Activated B cell treated with CpG ODN at 0.5 μM for 24 hours (primary cell): ENCODE measurements at regions not wholly inside any gene's neighbourhood (a gene's known extent, or its start where the extent isn't known, plus 50 kb on each side); places are given as distances from the start of the nearest gene placed in this dataset.

ENCODE experiments used
- ATAC-seq: fragments of 200-7000 bp; cut with Tn5 transposase; one replicate; pipeline ENCODE4 v1.10.0; 2021; ENCODE audit warnings: low read depth, mild to moderate bottlenecking, moderate library complexity
- CTCF ChIA-PET: fragments of 350-600 bp; sonication (Branson Sonifier 250); formaldehyde crosslinking; loops from one replicate; lab custom pipeline; 2021; ENCODE audit warnings: antibody characterized with exemption; lab: Charles Lee
- POLR2A ChIA-PET: fragments of 350-600 bp; sonication (Branson Sonifier 250); formaldehyde crosslinking; loops from one replicate; lab custom pipeline; 2021; ENCODE audit warnings: antibody characterized with exemption; lab: Charles Lee
- DNase-seq: peaks from one replicate; pipeline ENCODE4 v3.0.0; 2022
- H3K27ac Mint-ChIP-seq: one replicate; pipeline ENCODE4 v1.8.0; 2020; ENCODE audit warnings: mixed read lengths
- H3K27me3 Mint-ChIP-seq: one replicate; pipeline ENCODE4 v1.8.0; 2021; ENCODE audit warnings: mixed read lengths
- H3K36me3 Mint-ChIP-seq: one replicate; pipeline ENCODE4 v1.8.0; 2021; ENCODE audit warnings: low read depth, mixed read lengths
- H3K4me1 Mint-ChIP-seq: one replicate; pipeline ENCODE4 v1.8.0; 2021; ENCODE audit warnings: mixed read lengths
- H3K4me3 Mint-ChIP-seq: one replicate; pipeline ENCODE4 v1.8.0; 2020; ENCODE audit warnings: mild to moderate bottlenecking, mixed read lengths
- H3K9me3 Mint-ChIP-seq: one replicate; pipeline ENCODE4 v1.8.0; 2020; ENCODE audit warnings: mixed read lengths
- CTCF ChIP-seq: fragments of 200-600 bp; IDR thresholded peaks from one replicate; pipeline ENCODE4 v1.8.0; 2022; ENCODE audit warnings: antibody characterized with exemption, mild to moderate bottlenecking
- intact Hi-C: fragments of 100-400 bp; cut with micrococcal nuclease; formaldehyde crosslinking; loops from one replicate; pipeline ENCODE4 v1.15.1; 2024

GRCh38 chr3:124602980-124603627 is 127.1 kb upstream of the UMPS start:
- Mint-ChIP-seq H3K4me3 (no peak overlapping the region), H3K27me3 (peaks cover 5% of the 10 kb centered on the region), H3K9me3 (no peaks in the 10 kb centered on the region), H3K27ac (no peak overlapping the region), H3K4me1 (no peaks in the 10 kb centered on the region), H3K36me3 (no peaks in the 10 kb centered on the region)
- TF ChIP-seq CTCF = no peak
- intact Hi-C loops = no loop called here
- ChIA-PET CTCF (no interaction called here), POLR2A (no interaction called here)
- ATAC-seq (no peak), DNase-seq (no peak)

GRCh38 chr3:124605781-124606579 is 124.3 kb upstream of the UMPS start:
- H3K4me1 Mint-ChIP-seq = no peaks in the 10 kb centered on the region
- peaks cover 5% of the 10 kb centered on the region for H3K27me3 Mint-ChIP-seq
- ChIA-PET CTCF (no interaction called here), POLR2A (no interaction called here)
- H3K9me3 Mint-ChIP-seq = no peaks in the 10 kb centered on the region
- DNase-seq (no peak), ATAC-seq (no peak)
- no peak overlapping the region for H3K4me3 Mint-ChIP-seq
- intact Hi-C loops = no loop called here
- no peak for TF ChIP-seq CTCF
- no peaks in the 10 kb centered on the region for H3K36me3 Mint-ChIP-seq
- H3K27ac Mint-ChIP-seq = no peak overlapping the region

- DNase-seq (no peak), ATAC-seq (no peak)
- no peak for TF ChIP-seq CTCF
- Mint-ChIP-seq H3K4me1 (no peaks in the 10 kb centered on the region), H3K36me3 (no peaks in the 10 kb centered on the region), H3K27me3 (peaks cover 3% of the 10 kb centered on the region), H3K4me3 (no peak overlapping the region), H3K27ac (no peak overlapping the region), H3K9me3 (no peaks in the 10 kb centered on the region)
- POLR2A ChIA-PET = no interaction called here
- intact Hi-C loops = no loop called here
- CTCF ChIA-PET = no interaction called here
Measured at GRCh38 chr3:124607163-124607562, 123.1 kb upstream of the UMPS start.

GRCh38 chr3:124609402-124609801 is 120.8 kb upstream of the UMPS start:
- H3K27ac Mint-ChIP-seq = no peak overlapping the region
- intact Hi-C loops = no loop called here
- POLR2A ChIA-PET = no interaction called here
- no peak for DNase-seq
- CTCF ChIA-PET = no interaction called here
- H3K36me3 Mint-ChIP-seq = no peaks in the 10 kb centered on the region
- no peaks in the 10 kb centered on the region for H3K27me3 Mint-ChIP-seq
- no peaks in the 10 kb centered on the region for H3K4me1 Mint-ChIP-seq
- no peak for ATAC-seq
- no peak for TF ChIP-seq CTCF
- H3K9me3 Mint-ChIP-seq = no peaks in the 10 kb centered on the region
- no peak overlapping the region for H3K4me3 Mint-ChIP-seq

DNA sequence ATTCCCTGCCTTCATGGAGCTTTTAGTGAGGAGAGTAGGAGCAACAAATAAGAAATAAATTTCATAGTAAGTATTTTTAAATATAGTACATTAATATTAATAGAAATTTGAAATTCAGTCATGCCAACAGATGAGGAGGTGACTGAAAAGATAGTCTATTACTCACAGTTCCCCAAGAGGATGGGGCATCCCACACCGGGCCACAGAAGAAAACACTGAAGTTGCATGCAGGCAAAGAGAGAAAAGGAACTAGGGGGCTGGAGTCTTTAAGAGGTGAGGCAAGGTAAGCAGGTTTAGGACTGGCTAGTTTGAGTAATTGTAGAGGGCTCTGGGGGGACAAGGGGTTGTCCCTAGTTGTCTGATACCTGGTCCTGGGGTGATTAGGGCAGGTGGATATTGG is 120.1 kb upstream of the UMPS start:
- intact Hi-C loops = no loop called here
- Mint-ChIP-seq H3K4me1 (no peaks in the 10 kb centered on the region), H3K27me3 (no peaks in the 10 kb centered on the region), H3K4me3 (no peak overlapping the region), H3K9me3 (no peaks in the 10 kb centered on the region), H3K27ac (no peak overlapping the region), H3K36me3 (no peaks in the 10 kb centered on the region)
- POLR2A ChIA-PET = no interaction called here
- no peak for TF ChIP-seq CTCF
- DNase-seq = no peak
- CTCF ChIA-PET = no interaction called here
- ATAC-seq = no peak
